NCI-H1417 (cell line): ENCODE measurements at regions not wholly inside any gene's neighbourhood (a gene's known extent, or its start where the extent isn't known, plus 50 kb on each side); places are given as distances from the start of the nearest gene placed in this dataset.

Experiments
- DNase-seq, 3 experiments: peaks; one replicate each; lab custom pipeline; 2025; lab: John Stamatoyannopoulos, UW

GRCh38 chr5:22998774-22999173, 145.6 kb upstream of the CDH12 start:
- DNase-seq, result peak in 1 of 3 experiments; percentile 12

- DNase-seq, result no peak
These were observed 145.2 kb upstream of the CDH12 start for GRCh38 chr5:22998362-22998761.

GRCh38 chr5:22988937-22989336, 135.8 kb upstream of the CDH12 start:
- DNase-seq, result no peak

GRCh38 chr5:22986281-22986680, 133.1 kb upstream of the CDH12 start:
- no peak for DNase-seq

- DNase-seq, result no peak
These were observed 132.3 kb upstream of the CDH12 start for GRCh38 chr5:22985446-22985845.

- no peak for DNase-seq
These were observed 117.9 kb upstream of the CDH12 start for GRCh38 chr5:22970956-22971618.

GRCh38 chr5:22970491-22970890, 117.3 kb upstream of the CDH12 start:
- DNase-seq, result no peak

GRCh38 chr5:22968386-22968785, 115.2 kb upstream of the CDH12 start:
- no peak for DNase-seq

- no peak for DNase-seq
These were observed 112.8 kb upstream of the CDH12 start for GRCh38 chr5:22965960-22966359.

- DNase-seq, result no peak
These were observed 111.5 kb upstream of the CDH12 start for GRCh38 chr5:22964632-22965031.

- DNase-seq, result peak in 1 of 3 experiments; percentile 12
These were observed 105.5 kb upstream of the CDH12 start for GRCh38 chr5:22958462-22959262.

GRCh38 chr5:22947921-22948320, 94.8 kb upstream of the CDH12 start:
- no peak for DNase-seq

- no peak for DNase-seq
These were observed 85.2 kb upstream of the CDH12 start for GRCh38 chr5:22938362-22938761.

GRCh38 chr5:22928821-22929482, 75.8 kb upstream of the CDH12 start:
- DNase-seq, result no peak

- no peak for DNase-seq
These were observed 73.4 kb upstream of the CDH12 start for GRCh38 chr5:22926574-22926973.

- DNase-seq, result no peak
These were observed 65.4 kb upstream of the CDH12 start for GRCh38 chr5:22918511-22918910.

GRCh38 chr5:22916393-22916792, 63.2 kb upstream of the CDH12 start:
- no peak for DNase-seq

GRCh38 chr5:22911019-22911418, 57.9 kb upstream of the CDH12 start:
- DNase-seq, result peak in 1 of 3 experiments; percentile 22

GRCh38 chr5:22910523-22910922, 57.4 kb upstream of the CDH12 start:
- DNase-seq, result no peak

GRCh38 chr5:22908586-22908985, 55.4 kb upstream of the CDH12 start:
- DNase-seq, result peak in 2 of 3 experiments; percentile 25 to 35

- no peak for DNase-seq
These were observed 55.0 kb upstream of the CDH12 start for GRCh38 chr5:22908129-22908528.
